HepG2 (cell line): ENCODE measurements at regions not wholly inside any gene's neighbourhood (a gene's known extent, or its start where the extent isn't known, plus 50 kb on each side); places are given as distances from the start of the nearest gene placed in this dataset.

Experiments
- CHD2 ChIP-seq: IDR thresholded peaks from 2 replicates; pipeline ENCODE4 v1.6.1; 2011; ENCODE audit warnings: low read depth, low read length, improper control_type of control experiment
- IRF2 ChIP-seq: IDR thresholded peaks from 2 replicates; pipeline ENCODE4 v1.6.1; 2018; ENCODE audit warnings: missing genetic modification reagents, missing compliant biosample characterization
- MED1 ChIP-seq: sonication (generic); formaldehyde crosslinking; IDR thresholded peaks from 2 replicates; pipeline ENCODE4 v1.4.0; 2020; ENCODE audit warnings: missing genetic modification reagents
- NCOR1 ChIP-seq: fragments of 200-600 bp; sonication (generic); IDR thresholded peaks from 2 replicates; pipeline ENCODE4 v1.7.0; 2017; ENCODE audit warnings: antibody characterized with exemption, low read length, borderline replicate concordance
- ZBTB21 ChIP-seq: sonication (generic); formaldehyde crosslinking; IDR thresholded peaks from 2 replicates; pipeline ENCODE4 v1.4.0; 2020; ENCODE audit warnings: missing genetic modification reagents
- ZNF256 ChIP-seq: sonication (generic); formaldehyde crosslinking; conservative IDR thresholded peaks from 2 replicates; pipeline ENCODE4 v1.4.0; 2020; ENCODE audit warnings: missing genetic modification reagents
- ZNF747 ChIP-seq: sonication (generic); formaldehyde crosslinking; IDR thresholded peaks from 2 replicates; pipeline ENCODE4 v1.8.1; 2023; ENCODE audit warnings: missing genetic modification reagents, mild to moderate bottlenecking, borderline replicate concordance
- TF ChIP-seq, protein P1 (sequence below): sonication (generic); formaldehyde crosslinking; conservative IDR thresholded peaks from 2 replicates; pipeline ENCODE4 v1.8.0; 2022; ENCODE audit warnings: missing genetic modification reagents
- TF ChIP-seq, protein P2 (sequence below): IDR thresholded peaks from 2 replicates; pipeline ENCODE4 v1.6.1; 2016; ENCODE audit warnings: missing compliant biosample characterization, missing genetic modification reagents, borderline replicate concordance
- TF ChIP-seq, protein P3 (sequence below): sonication (generic); formaldehyde crosslinking; IDR thresholded peaks from 2 replicates; pipeline ENCODE4 v1.5.0; 2020; ENCODE audit warnings: mild to moderate bottlenecking, missing genetic modification reagents, borderline replicate concordance
- TF ChIP-seq, protein P4 (sequence below): sonication (generic); formaldehyde crosslinking; IDR thresholded peaks from 2 replicates; pipeline ENCODE4 v1.4.0; 2020; ENCODE audit warnings: missing genetic modification reagents
- TF ChIP-seq, protein P5 (sequence below): sonication (generic); formaldehyde crosslinking; IDR thresholded peaks from 2 replicates; pipeline ENCODE4 v1.5.0; 2020; ENCODE audit warnings: missing genetic modification reagents

DNA sequence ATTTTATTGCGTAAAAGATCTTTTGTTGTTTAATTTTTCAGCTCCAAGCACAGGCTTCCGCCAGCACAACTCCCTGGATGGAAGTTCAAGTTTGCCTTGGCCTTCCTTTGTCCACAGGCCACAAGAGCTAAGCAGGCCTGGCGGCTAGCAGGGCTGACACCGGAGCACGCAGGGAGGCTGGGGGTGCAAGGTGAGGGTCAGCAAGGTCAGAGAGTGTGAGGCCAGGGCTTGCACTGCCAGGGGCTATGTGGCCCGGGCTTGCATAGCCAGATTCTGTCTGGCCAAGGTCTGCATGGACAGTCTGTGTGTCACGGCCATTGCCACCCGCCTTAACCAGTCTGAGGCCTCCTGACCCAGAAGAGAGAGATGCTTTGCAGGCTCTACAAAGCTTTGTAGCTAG lies 123.9 kb downstream of the BCOR start (continued):
- TF ChIP-seq, protein P1, sequence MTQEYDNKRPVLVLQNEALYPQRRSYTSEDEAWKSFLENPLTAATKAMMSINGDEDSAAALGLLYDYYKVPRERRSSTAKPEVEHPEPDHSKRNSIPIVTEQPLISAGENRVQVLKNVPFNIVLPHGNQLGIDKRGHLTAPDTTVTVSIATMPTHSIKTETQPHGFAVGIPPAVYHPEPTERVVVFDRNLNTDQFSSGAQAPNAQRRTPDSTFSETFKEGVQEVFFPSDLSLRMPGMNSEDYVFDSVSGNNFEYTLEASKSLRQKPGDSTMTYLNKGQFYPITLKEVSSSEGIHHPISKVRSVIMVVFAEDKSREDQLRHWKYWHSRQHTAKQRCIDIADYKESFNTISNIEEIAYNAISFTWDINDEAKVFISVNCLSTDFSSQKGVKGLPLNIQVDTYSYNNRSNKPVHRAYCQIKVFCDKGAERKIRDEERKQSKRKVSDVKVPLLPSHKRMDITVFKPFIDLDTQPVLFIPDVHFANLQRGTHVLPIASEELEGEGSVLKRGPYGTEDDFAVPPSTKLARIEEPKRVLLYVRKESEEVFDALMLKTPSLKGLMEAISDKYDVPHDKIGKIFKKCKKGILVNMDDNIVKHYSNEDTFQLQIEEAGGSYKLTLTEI (CRISPR knock-in tag): no peak
- TF ChIP-seq, protein P2, sequence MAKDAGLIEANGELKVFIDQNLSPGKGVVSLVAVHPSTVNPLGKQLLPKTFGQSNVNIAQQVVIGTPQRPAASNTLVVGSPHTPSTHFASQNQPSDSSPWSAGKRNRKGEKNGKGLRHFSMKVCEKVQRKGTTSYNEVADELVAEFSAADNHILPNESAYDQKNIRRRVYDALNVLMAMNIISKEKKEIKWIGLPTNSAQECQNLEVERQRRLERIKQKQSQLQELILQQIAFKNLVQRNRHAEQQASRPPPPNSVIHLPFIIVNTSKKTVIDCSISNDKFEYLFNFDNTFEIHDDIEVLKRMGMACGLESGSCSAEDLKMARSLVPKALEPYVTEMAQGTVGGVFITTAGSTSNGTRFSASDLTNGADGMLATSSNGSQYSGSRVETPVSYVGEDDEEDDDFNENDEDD: no peak
- no peak for TF ChIP-seq CHD2
- TF ChIP-seq, protein P3, sequence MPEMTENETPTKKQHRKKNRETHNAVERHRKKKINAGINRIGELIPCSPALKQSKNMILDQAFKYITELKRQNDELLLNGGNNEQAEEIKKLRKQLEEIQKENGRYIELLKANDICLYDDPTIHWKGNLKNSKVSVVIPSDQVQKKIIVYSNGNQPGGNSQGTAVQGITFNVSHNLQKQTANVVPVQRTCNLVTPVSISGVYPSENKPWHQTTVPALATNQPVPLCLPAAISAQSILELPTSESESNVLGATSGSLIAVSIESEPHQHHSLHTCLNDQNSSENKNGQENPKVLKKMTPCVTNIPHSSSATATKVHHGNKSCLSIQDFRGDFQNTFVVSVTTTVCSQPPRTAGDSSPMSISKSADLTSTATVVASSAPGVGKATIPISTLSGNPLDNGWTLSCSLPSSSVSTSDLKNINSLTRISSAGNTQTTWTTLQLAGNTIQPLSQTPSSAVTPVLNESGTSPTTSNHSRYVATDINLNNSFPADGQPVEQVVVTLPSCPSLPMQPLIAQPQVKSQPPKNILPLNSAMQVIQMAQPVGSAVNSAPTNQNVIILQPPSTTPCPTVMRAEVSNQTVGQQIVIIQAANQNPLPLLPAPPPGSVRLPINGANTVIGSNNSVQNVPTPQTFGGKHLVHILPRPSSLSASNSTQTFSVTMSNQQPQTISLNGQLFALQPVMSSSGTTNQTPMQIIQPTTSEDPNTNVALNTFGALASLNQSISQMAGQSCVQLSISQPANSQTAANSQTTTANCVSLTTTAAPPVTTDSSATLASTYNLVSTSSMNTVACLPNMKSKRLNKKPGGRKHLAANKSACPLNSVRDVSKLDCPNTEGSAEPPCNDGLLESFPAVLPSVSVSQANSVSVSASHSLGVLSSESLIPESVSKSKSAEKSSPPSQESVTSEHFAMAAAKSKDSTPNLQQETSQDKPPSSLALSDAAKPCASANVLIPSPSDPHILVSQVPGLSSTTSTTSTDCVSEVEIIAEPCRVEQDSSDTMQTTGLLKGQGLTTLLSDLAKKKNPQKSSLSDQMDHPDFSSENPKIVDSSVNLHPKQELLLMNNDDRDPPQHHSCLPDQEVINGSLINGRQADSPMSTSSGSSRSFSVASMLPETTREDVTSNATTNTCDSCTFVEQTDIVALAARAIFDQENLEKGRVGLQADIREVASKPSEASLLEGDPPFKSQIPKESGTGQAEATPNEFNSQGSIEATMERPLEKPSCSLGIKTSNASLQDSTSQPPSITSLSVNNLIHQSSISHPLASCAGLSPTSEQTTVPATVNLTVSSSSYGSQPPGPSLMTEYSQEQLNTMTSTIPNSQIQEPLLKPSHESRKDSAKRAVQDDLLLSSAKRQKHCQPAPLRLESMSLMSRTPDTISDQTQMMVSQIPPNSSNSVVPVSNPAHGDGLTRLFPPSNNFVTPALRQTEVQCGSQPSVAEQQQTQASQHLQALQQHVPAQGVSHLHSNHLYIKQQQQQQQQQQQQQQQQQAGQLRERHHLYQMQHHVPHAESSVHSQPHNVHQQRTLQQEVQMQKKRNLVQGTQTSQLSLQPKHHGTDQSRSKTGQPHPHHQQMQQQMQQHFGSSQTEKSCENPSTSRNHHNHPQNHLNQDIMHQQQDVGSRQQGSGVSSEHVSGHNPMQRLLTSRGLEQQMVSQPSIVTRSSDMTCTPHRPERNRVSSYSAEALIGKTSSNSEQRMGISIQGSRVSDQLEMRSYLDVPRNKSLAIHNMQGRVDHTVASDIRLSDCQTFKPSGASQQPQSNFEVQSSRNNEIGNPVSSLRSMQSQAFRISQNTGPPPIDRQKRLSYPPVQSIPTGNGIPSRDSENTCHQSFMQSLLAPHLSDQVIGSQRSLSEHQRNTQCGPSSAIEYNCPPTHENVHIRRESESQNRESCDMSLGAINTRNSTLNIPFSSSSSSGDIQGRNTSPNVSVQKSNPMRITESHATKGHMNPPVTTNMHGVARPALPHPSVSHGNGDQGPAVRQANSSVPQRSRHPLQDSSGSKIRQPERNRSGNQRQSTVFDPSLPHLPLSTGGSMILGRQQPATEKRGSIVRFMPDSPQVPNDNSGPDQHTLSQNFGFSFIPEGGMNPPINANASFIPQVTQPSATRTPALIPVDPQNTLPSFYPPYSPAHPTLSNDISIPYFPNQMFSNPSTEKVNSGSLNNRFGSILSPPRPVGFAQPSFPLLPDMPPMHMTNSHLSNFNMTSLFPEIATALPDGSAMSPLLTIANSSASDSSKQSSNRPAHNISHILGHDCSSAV: no peak
- TF ChIP-seq, protein P4, sequence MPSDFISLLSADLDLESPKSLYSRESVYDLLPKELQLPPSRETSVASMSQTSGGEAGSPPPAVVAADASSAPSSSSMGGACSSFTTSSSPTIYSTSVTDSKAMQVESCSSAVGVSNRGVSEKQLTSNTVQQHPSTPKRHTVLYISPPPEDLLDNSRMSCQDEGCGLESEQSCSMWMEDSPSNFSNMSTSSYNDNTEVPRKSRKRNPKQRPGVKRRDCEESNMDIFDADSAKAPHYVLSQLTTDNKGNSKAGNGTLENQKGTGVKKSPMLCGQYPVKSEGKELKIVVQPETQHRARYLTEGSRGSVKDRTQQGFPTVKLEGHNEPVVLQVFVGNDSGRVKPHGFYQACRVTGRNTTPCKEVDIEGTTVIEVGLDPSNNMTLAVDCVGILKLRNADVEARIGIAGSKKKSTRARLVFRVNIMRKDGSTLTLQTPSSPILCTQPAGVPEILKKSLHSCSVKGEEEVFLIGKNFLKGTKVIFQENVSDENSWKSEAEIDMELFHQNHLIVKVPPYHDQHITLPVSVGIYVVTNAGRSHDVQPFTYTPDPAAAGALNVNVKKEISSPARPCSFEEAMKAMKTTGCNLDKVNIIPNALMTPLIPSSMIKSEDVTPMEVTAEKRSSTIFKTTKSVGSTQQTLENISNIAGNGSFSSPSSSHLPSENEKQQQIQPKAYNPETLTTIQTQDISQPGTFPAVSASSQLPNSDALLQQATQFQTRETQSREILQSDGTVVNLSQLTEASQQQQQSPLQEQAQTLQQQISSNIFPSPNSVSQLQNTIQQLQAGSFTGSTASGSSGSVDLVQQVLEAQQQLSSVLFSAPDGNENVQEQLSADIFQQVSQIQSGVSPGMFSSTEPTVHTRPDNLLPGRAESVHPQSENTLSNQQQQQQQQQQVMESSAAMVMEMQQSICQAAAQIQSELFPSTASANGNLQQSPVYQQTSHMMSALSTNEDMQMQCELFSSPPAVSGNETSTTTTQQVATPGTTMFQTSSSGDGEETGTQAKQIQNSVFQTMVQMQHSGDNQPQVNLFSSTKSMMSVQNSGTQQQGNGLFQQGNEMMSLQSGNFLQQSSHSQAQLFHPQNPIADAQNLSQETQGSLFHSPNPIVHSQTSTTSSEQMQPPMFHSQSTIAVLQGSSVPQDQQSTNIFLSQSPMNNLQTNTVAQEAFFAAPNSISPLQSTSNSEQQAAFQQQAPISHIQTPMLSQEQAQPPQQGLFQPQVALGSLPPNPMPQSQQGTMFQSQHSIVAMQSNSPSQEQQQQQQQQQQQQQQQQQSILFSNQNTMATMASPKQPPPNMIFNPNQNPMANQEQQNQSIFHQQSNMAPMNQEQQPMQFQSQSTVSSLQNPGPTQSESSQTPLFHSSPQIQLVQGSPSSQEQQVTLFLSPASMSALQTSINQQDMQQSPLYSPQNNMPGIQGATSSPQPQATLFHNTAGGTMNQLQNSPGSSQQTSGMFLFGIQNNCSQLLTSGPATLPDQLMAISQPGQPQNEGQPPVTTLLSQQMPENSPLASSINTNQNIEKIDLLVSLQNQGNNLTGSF (CRISPR knock-in tag): no peak
- no peak for TF ChIP-seq IRF2 (CRISPR knock-in tag)
- no peak for TF ChIP-seq ZNF747 (CRISPR knock-in tag)
- TF ChIP-seq ZBTB21 (CRISPR knock-in tag): no peak
- TF ChIP-seq, protein P5, sequence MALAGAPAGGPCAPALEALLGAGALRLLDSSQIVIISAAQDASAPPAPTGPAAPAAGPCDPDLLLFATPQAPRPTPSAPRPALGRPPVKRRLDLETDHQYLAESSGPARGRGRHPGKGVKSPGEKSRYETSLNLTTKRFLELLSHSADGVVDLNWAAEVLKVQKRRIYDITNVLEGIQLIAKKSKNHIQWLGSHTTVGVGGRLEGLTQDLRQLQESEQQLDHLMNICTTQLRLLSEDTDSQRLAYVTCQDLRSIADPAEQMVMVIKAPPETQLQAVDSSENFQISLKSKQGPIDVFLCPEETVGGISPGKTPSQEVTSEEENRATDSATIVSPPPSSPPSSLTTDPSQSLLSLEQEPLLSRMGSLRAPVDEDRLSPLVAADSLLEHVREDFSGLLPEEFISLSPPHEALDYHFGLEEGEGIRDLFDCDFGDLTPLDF (CRISPR knock-in tag): no peak
- TF ChIP-seq MED1 (CRISPR knock-in tag): peak; percentile 25; the same call in 1 of the 2 replicates
- TF ChIP-seq NCOR1: no peak; the same call in 1 of the 2 replicates
- TF ChIP-seq ZNF256 (CRISPR knock-in tag): no peak
